Loucy (cell line): ENCODE measurements at regions not wholly inside any gene's neighbourhood (a gene's known extent, or its start where the extent isn't known, plus 50 kb on each side); places are given as distances from the start of the nearest gene placed in this dataset.

Experiments
- EZH2phosphoT487 ChIP-seq: fragments of 200-600 bp; IDR thresholded peaks from 2 replicates; pipeline ENCODE4 v1.6.1; 2018; ENCODE audit warnings: antibody characterized with exemption, mild to moderate bottlenecking, moderate library complexity, borderline replicate concordance
- TF ChIP-seq, protein P1 (sequence below): fragments of 200-600 bp; sonication (generic); conservative IDR thresholded peaks from 2 replicates; pipeline ENCODE4 v1.5.1; 2014; ENCODE audit warnings: mild to moderate bottlenecking, antibody characterized with exemption, low read length

DNA sequence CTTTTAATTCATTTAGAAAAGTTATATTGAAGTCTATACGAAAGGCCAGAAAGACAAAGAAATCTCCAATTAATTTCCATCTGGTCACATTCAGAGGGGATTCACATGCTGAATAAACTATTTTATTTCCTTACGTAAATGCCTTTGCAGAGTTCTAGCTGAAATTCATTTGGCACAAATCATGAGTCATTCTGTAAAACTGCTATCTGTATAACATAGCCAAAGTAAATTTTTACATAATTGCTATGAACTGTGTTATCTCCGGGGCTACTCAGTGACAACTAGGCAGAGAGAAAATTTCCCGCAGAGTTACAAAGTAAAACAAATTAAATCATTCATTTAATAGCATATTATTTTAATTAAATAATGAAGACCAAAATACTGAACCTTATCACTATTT is 463.2 kb upstream of the ADAMTS16 start:
- TF ChIP-seq, protein P1, sequence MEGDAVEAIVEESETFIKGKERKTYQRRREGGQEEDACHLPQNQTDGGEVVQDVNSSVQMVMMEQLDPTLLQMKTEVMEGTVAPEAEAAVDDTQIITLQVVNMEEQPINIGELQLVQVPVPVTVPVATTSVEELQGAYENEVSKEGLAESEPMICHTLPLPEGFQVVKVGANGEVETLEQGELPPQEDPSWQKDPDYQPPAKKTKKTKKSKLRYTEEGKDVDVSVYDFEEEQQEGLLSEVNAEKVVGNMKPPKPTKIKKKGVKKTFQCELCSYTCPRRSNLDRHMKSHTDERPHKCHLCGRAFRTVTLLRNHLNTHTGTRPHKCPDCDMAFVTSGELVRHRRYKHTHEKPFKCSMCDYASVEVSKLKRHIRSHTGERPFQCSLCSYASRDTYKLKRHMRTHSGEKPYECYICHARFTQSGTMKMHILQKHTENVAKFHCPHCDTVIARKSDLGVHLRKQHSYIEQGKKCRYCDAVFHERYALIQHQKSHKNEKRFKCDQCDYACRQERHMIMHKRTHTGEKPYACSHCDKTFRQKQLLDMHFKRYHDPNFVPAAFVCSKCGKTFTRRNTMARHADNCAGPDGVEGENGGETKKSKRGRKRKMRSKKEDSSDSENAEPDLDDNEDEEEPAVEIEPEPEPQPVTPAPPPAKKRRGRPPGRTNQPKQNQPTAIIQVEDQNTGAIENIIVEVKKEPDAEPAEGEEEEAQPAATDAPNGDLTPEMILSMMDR, result no peak
- TF ChIP-seq EZH2phosphoT487, result no peak
